ENCODE measurements at regions not wholly inside any gene's neighbourhood (a gene's known extent, or its start where the extent isn't known, plus 50 kb on each side); places are given as distances from the start of the nearest gene placed in this dataset.

- TF ChIP-seq CTCF (IDR thresholded peaks at IDR 0.05; ENCODE audit: borderline replicate concordance, control extremely low read depth, extremely low read depth, insufficient read depth, missing control alignments), result no peak
- in situ Hi-C loops (cut with MboI; ENCODE audit: low sequenced_read_pairs, unreplicated experiment), result no loop called here
- no peak for DNase-seq (ENCODE audit: low spot score)
Observed at GRCh38 chr2:212628586-212628985, 90.0 kb upstream of the ERBB4 start.

GRCh38 chr2:212626371-212626918 is 87.8 kb upstream of the ERBB4 start:
- no peak for TF ChIP-seq CTCF (IDR thresholded peaks at IDR 0.05; ENCODE audit: borderline replicate concordance, control extremely low read depth, extremely low read depth, insufficient read depth, missing control alignments)
- in situ Hi-C loops (cut with MboI; ENCODE audit: low sequenced_read_pairs, unreplicated experiment), result no loop called here
- DNase-seq (ENCODE audit: low spot score), result no peak

- no peak for DNase-seq (ENCODE audit: low spot score)
Observed at GRCh38 chr2:212619954-212620353, 81.4 kb upstream of the ERBB4 start.

GRCh38 chr2:212618636-212619035 is 80.0 kb upstream of the ERBB4 start:
- no peak for TF ChIP-seq CTCF (IDR thresholded peaks at IDR 0.05; ENCODE audit: borderline replicate concordance, control extremely low read depth, extremely low read depth, insufficient read depth, missing control alignments)
- DNase-seq (ENCODE audit: low spot score), result no peak
- in situ Hi-C loops (cut with MboI; ENCODE audit: low sequenced_read_pairs, unreplicated experiment), result no loop called here

More at GRCh38 chr2:212619954-212620353, 81.4 kb upstream of the ERBB4 start:
- in situ Hi-C loops (cut with MboI; ENCODE audit: low sequenced_read_pairs, unreplicated experiment), result no loop called here
- TF ChIP-seq CTCF (IDR thresholded peaks at IDR 0.05; ENCODE audit: borderline replicate concordance, control extremely low read depth, extremely low read depth, insufficient read depth, missing control alignments), result no peak

GRCh38 chr2:212610872-212611425 is 72.3 kb upstream of the ERBB4 start:
- no peak for DNase-seq (ENCODE audit: low spot score)
- TF ChIP-seq CTCF (IDR thresholded peaks at IDR 0.05; ENCODE audit: borderline replicate concordance, control extremely low read depth, extremely low read depth, insufficient read depth, missing control alignments), result no peak
- in situ Hi-C loops (cut with MboI; ENCODE audit: low sequenced_read_pairs, unreplicated experiment), result no loop called here

- TF ChIP-seq CTCF (IDR thresholded peaks at IDR 0.05; ENCODE audit: borderline replicate concordance, control extremely low read depth, extremely low read depth, insufficient read depth, missing control alignments), result no peak
- in situ Hi-C loops (cut with MboI; ENCODE audit: low sequenced_read_pairs, unreplicated experiment), result no loop called here
- no peak for DNase-seq (ENCODE audit: low spot score)
Observed at GRCh38 chr2:212609479-212609878, 70.9 kb upstream of the ERBB4 start.
